GM12878 (cell line): ENCODE measurements at regions not wholly inside any gene's neighbourhood (a gene's known extent, or its start where the extent isn't known, plus 50 kb on each side); places are given as distances from the start of the nearest gene placed in this dataset.

ENCODE experiments used
- ATAC-seq: fragments of 200-7000 bp; cut with Tn5 transposase; 3 replicates; pipeline ENCODE4 v1.9.1; 2020; ENCODE audit warnings: mild to moderate bottlenecking, moderate library complexity
- BruUV-seq: library from RNA; stranded (reverse); fragments of 400-500 nt; replicated peaks from 2 replicates; lab custom pipeline; 2021; lab: Mats Ljungman, UMichigan
- CTCF ChIA-PET: fragments of 300-600 bp; sonication (Branson Sonifier 250); formaldehyde crosslinking; extraction: SDS; loops from one replicate; lab custom pipeline; 2021; ENCODE audit warnings: inconsistent platforms; lab: Yijun Ruan, JAX
- POLR2A ChIA-PET: fragments of 350-600 bp; formaldehyde crosslinking; extraction: SDS; loops from one replicate; lab custom pipeline; 2021; ENCODE audit warnings: inconsistent platforms; lab: Charles Lee
- RAD21 ChIA-PET: fragments of 300-600 bp; sonication (Branson Sonifier 250); formaldehyde crosslinking; loops from one replicate; lab custom pipeline; 2023; ENCODE audit warnings: antibody characterized with exemption; ENCODE audit not compliant: unreplicated experiment; lab: Charles Lee
- SMC1A ChIA-PET: fragments of 300-600 bp; sonication (Branson Sonifier 250); formaldehyde crosslinking; loops from one replicate; lab custom pipeline; 2023; ENCODE audit not compliant: unreplicated experiment, uncharacterized antibody; lab: Charles Lee
- DNase-seq: peaks from one replicate; pipeline ENCODE4 v3.0.0-alpha.2; 2011; ENCODE audit warnings: low read depth, low spot score
- FAIRE-seq: peaks from 3 replicates; lab custom pipeline; 2011; peaks lifted over from hg19 to GRCh38; lab: Jason Lieb, UNC
- H2AFZ ChIP-seq: 2 replicates; pipeline ENCODE4 v1.6.0; 2011; ENCODE audit warnings: low read depth, low read length, control low read depth; ENCODE audit not compliant: control insufficient read depth
- H3K27ac ChIP-seq: 2 replicates; pipeline ENCODE4 v1.5.1; 2011; ENCODE audit warnings: control low read depth; ENCODE audit not compliant: control insufficient read depth, insufficient read depth
- H3K27me3 ChIP-seq, 2 experiments: replicated peaks in 1 of 2; 2 replicates each; pipeline versions ENCODE4 v1.6.0 to v1.6.1; 2011; ENCODE audit warnings: low read length in 1 of 2; ENCODE audit not compliant: control insufficient read depth in 2 of 2, insufficient read depth in 2 of 2
- H3K36me3 ChIP-seq, 2 experiments: 2 replicates each; pipeline ENCODE4 v1.5.1; 2011; ENCODE audit warnings: low read length in 1 of 2; ENCODE audit not compliant: control insufficient read depth in 2 of 2, insufficient read depth in 2 of 2
- H3K4me1 ChIP-seq: 2 replicates; pipeline ENCODE4 v1.6.1; 2011; ENCODE audit warnings: mild to moderate bottlenecking, low read length, moderate library complexity, mixed read lengths; ENCODE audit not compliant: control insufficient read depth, insufficient read depth
- H3K4me2 ChIP-seq: 2 replicates; pipeline ENCODE4 v1.6.0; 2011; ENCODE audit warnings: control low read depth; ENCODE audit not compliant: control insufficient read depth, insufficient read depth
- H3K4me3 ChIP-seq: fragments of 200-600 bp; sonication (generic); 2 replicates; pipeline ENCODE4 v1.5.1; 2016
- H3K79me2 ChIP-seq: 2 replicates; pipeline ENCODE4 v1.6.0; 2011; ENCODE audit warnings: low read length; ENCODE audit not compliant: control insufficient read depth, insufficient read depth
- H3K9ac ChIP-seq: 2 replicates; pipeline ENCODE4 v1.8.0; 2011; ENCODE audit warnings: low read length, control low read depth, mixed read lengths; ENCODE audit not compliant: control insufficient read depth, insufficient read depth
- H3K9me3 ChIP-seq: replicated peaks from 3 replicates; pipeline ENCODE4 v1.5.1; 2011; ENCODE audit warnings: mild to moderate bottlenecking, low read length; ENCODE audit not compliant: control insufficient read depth, insufficient read depth
- H4K20me1 ChIP-seq: 2 replicates; pipeline ENCODE4 v1.6.0; 2011; ENCODE audit not compliant: control insufficient read depth, insufficient read depth
- BMI1 ChIP-seq: fragments of 450-650 bp; IDR thresholded peaks from 2 replicates; pipeline ENCODE4 v1.6.1; 2016; ENCODE audit warnings: mild to moderate bottlenecking, moderate library complexity, borderline replicate concordance
- CHD4 ChIP-seq: fragments of 200-600 bp; sonication (generic); IDR thresholded peaks from 2 replicates; pipeline ENCODE4 v1.6.1; 2016; ENCODE audit warnings: mild to moderate bottlenecking
- EGR1 ChIP-seq, 2 experiments: IDR thresholded peaks; 1 replicate in 1 of 2; 2 replicates in 1 of 2; pipeline ENCODE4 v1.6.1; 2011 to 2012; ENCODE audit warnings: low read depth in 2 of 2, low read length in 2 of 2, borderline replicate concordance in 1 of 2, mild to moderate bottlenecking in 1 of 2, moderate library complexity in 1 of 2
- ELK1 ChIP-seq: IDR thresholded peaks from 2 replicates; pipeline ENCODE4 v1.6.1; 2012; ENCODE audit warnings: low read depth, low read length, improper control_type of control experiment
- IKZF2 ChIP-seq, 2 experiments: fragments of 450-650 bp; IDR thresholded peaks; 2 replicates each; pipeline ENCODE4 v1.6.1; 2017; ENCODE audit warnings: mild to moderate bottlenecking in 2 of 2, moderate library complexity in 2 of 2
- MEF2A ChIP-seq: IDR thresholded peaks from 2 replicates; pipeline ENCODE4 v1.6.1; 2011; ENCODE audit warnings: low read depth, mild to moderate bottlenecking, low read length, moderate library complexity; ENCODE audit not compliant: insufficient read depth
- MLLT1 ChIP-seq: fragments of 450-650 bp; IDR thresholded peaks from 2 replicates; pipeline ENCODE4 v1.6.1; 2016; ENCODE audit warnings: mild to moderate bottlenecking
- RAD21 ChIP-seq: IDR thresholded peaks from 2 replicates; pipeline ENCODE4 v1.6.1; 2011; ENCODE audit warnings: mild to moderate bottlenecking, low read depth, low read length, moderate library complexity; ENCODE audit not compliant: insufficient read depth
- SMAD5 ChIP-seq: IDR thresholded peaks from 2 replicates; pipeline ENCODE4 v1.6.1; 2016; ENCODE audit warnings: antibody characterized with exemption, low read depth
- SMARCA5 ChIP-seq: fragments of 450-650 bp; IDR thresholded peaks from 2 replicates; pipeline ENCODE4 v1.6.1; 2017; ENCODE audit warnings: mild to moderate bottlenecking
- WRNIP1 ChIP-seq: IDR thresholded peaks from 2 replicates; pipeline ENCODE4 v1.6.1; 2011; ENCODE audit warnings: low read depth, low read length, improper control_type of control experiment, borderline replicate concordance
- ZNF384 ChIP-seq: IDR thresholded peaks from 2 replicates; pipeline ENCODE4 v1.6.1; 2012; ENCODE audit warnings: low read depth, mild to moderate bottlenecking, low read length, improper control_type of control experiment, borderline replicate concordance
- WGBS: methylation state at CpG from one replicate; pipeline ENCODE4 v1.1.6; 2016; ENCODE audit warnings: low lambda C conversion rate; ENCODE audit not compliant: insufficient replicate concordance, insufficient coverage; ENCODE audit errors: missing lambda C conversion rate; 5-methylcytosine and 5-hydroxymethylcytosine counted together
- in situ Hi-C: fragments of 300-500 bp; cut with MboI; formaldehyde crosslinking; loops from 9 replicates; pipeline ENCODE4 v1.14.3; 2018; ENCODE audit warnings: mixed read lengths
- intact Hi-C: fragments of 100-400 bp; cut with micrococcal nuclease; formaldehyde crosslinking; loops from one replicate; pipeline ENCODE4 v1.14.2; 2022; ENCODE audit not compliant: unreplicated experiment

- ChIA-PET SMC1A (no interaction called here), POLR2A (no interaction called here), CTCF (no interaction called here), RAD21 (no interaction called here)
- H3K9me3 ChIP-seq: no peaks in the 10 kb centered on the region
- intact Hi-C loops: no loop called here
- no peaks in the 10 kb centered on the region for H3K79me2 ChIP-seq
- H3K4me1 ChIP-seq: no peaks in the 10 kb centered on the region
- no peak overlapping the region for H3K4me2 ChIP-seq
- no peak for ATAC-seq
- no peaks in the 10 kb centered on the region for H4K20me1 ChIP-seq
- DNase-seq: no peak
- 1% methylated on average over 5 of the region's 5 CpGs for WGBS
- BruUV-seq: no TSS peak
- no peak overlapping the region for H3K9ac ChIP-seq
- no peak overlapping the region for H2AFZ ChIP-seq
- H3K27ac ChIP-seq: no peak overlapping the region
- no peak overlapping the region for H3K4me3 ChIP-seq
- TF ChIP-seq MLLT1: no peak
- no peak for TF ChIP-seq CHD4
- TF ChIP-seq BMI1: no peak
- TF ChIP-seq EGR1 (IDR thresholded peaks at IDR 0.05; ENCODE audit: borderline replicate concordance in 1 of 2, low read depth in 2 of 2, low read length in 2 of 2): no peak
- no peak for TF ChIP-seq MEF2A
- no peak for TF ChIP-seq SMAD5
- no peak for TF ChIP-seq ELK1
- TF ChIP-seq RAD21: no peak
- TF ChIP-seq IKZF2 (IDR thresholded peaks at IDR 0.05): no peak
- TF ChIP-seq WRNIP1: no peak
- TF ChIP-seq SMARCA5: no peak
- TF ChIP-seq ZNF384: no peak
- TF ChIP-seq, all 136 proteins: peak for 0
- H3K27me3 ChIP-seq: no peaks in the 10 kb centered on the region; a peak in 1 of 4 replicates
- in situ Hi-C loops: no loop called here
- no peak for FAIRE-seq
- H3K36me3 ChIP-seq: no peaks in the 10 kb centered on the region
Observed at GRCh38 chr9:134559013-134559412, 82.6 kb upstream of the COL5A1 start.
